Sigmoid colon (tissue), 3 donors: ENCODE measurements at regions not wholly inside any gene's neighbourhood (a gene's known extent, or its start where the extent isn't known, plus 50 kb on each side); places are given as distances from the start of the nearest gene placed in this dataset.

Source experiments
- POLR2A ChIP-seq, 2 donors: fragments of 450-650 bp; IDR thresholded peaks; one replicate each; pipeline ENCODE4 v1.6.1; 2016; ENCODE audit warnings: antibody characterized with exemption in 2 of 2, mild to moderate bottlenecking in 2 of 2, moderate library complexity in 2 of 2
- TF ChIP-seq, protein P1 (sequence below), 4 experiments: fragments of 450-650 bp in 3 of 4; fragments of 200-600 bp in 1 of 4; IDR thresholded peaks; one replicate each; pipeline ENCODE4 v1.5.1; 2016 to 2019; ENCODE audit warnings: antibody characterized with exemption in 4 of 4, mild to moderate bottlenecking in 3 of 4, moderate library complexity in 2 of 4

DNA sequence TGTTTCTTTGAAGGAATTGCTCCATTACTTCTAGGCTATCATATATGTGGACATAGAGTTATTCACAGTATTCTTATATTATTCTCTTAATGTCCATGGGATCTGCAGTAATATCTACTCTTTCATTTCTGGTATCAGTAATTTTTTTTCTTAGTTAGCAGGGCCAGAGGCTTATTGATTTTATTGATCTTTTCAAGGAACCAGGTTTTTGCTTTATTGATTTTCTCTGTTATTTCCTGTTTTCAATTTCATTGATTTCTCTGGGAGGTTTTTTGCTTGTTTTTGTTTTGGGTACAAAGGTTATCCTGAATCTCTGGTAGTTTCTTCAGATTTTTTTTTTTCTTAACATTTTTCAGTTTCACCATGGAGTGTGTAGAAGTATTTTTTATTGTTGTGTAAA is 60.1 kb upstream of the AP4E1 start:
- TF ChIP-seq, protein P1, sequence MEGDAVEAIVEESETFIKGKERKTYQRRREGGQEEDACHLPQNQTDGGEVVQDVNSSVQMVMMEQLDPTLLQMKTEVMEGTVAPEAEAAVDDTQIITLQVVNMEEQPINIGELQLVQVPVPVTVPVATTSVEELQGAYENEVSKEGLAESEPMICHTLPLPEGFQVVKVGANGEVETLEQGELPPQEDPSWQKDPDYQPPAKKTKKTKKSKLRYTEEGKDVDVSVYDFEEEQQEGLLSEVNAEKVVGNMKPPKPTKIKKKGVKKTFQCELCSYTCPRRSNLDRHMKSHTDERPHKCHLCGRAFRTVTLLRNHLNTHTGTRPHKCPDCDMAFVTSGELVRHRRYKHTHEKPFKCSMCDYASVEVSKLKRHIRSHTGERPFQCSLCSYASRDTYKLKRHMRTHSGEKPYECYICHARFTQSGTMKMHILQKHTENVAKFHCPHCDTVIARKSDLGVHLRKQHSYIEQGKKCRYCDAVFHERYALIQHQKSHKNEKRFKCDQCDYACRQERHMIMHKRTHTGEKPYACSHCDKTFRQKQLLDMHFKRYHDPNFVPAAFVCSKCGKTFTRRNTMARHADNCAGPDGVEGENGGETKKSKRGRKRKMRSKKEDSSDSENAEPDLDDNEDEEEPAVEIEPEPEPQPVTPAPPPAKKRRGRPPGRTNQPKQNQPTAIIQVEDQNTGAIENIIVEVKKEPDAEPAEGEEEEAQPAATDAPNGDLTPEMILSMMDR (IDR thresholded peaks at IDR 0.05), result no peak
- no peak for TF ChIP-seq POLR2A (IDR thresholded peaks at IDR 0.05)
